ENCODE measurements at regions not wholly inside any gene's neighbourhood (a gene's known extent, or its start where the extent isn't known, plus 50 kb on each side); places are given as distances from the start of the nearest gene placed in this dataset.

GRCh38 chr13:62129000-62129551 is 713.4 kb upstream of the PCDH20 start:
- TF ChIP-seq, protein P1, sequence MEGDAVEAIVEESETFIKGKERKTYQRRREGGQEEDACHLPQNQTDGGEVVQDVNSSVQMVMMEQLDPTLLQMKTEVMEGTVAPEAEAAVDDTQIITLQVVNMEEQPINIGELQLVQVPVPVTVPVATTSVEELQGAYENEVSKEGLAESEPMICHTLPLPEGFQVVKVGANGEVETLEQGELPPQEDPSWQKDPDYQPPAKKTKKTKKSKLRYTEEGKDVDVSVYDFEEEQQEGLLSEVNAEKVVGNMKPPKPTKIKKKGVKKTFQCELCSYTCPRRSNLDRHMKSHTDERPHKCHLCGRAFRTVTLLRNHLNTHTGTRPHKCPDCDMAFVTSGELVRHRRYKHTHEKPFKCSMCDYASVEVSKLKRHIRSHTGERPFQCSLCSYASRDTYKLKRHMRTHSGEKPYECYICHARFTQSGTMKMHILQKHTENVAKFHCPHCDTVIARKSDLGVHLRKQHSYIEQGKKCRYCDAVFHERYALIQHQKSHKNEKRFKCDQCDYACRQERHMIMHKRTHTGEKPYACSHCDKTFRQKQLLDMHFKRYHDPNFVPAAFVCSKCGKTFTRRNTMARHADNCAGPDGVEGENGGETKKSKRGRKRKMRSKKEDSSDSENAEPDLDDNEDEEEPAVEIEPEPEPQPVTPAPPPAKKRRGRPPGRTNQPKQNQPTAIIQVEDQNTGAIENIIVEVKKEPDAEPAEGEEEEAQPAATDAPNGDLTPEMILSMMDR (IDR thresholded peaks at IDR 0.05): no peak
- no peak for TF ChIP-seq ZFX (IDR thresholded peaks at IDR 0.05; ENCODE audit: borderline replicate concordance)

Data from 22Rv1 (cell line).